Activated naive CD4-positive, alpha-beta T cell treated with anti-CD3 and anti-CD28 coated beads, Interleukin-2, amount 10 ng/mL, durations not matched to agents 7 days and 5 days (primary cell): ENCODE measurements at regions not wholly inside any gene's neighbourhood (a gene's known extent, or its start where the extent isn't known, plus 50 kb on each side); places are given as distances from the start of the nearest gene placed in this dataset.

Source experiments
- CTCF ChIA-PET: fragments of 350-600 bp; sonication (Branson Sonifier 250); formaldehyde crosslinking; loops from one replicate; lab custom pipeline; 2021; ENCODE audit warnings: antibody characterized with exemption; lab: Charles Lee
- DNase-seq: peaks from one replicate; pipeline ENCODE4 v3.0.0-alpha.2; 2020
- H3K27ac Mint-ChIP-seq: one replicate; pipeline ENCODE4 v1.8.0; 2021; ENCODE audit warnings: mild to moderate bottlenecking, moderate library complexity, mixed read lengths
- H3K27me3 Mint-ChIP-seq: one replicate; pipeline ENCODE4 v1.8.0; 2021; ENCODE audit warnings: mild to moderate bottlenecking, mixed read lengths
- H3K36me3 Mint-ChIP-seq: one replicate; pipeline ENCODE4 v1.8.0; 2021; ENCODE audit warnings: mixed read lengths
- H3K4me1 Mint-ChIP-seq: one replicate; pipeline ENCODE4 v1.8.0; 2021; ENCODE audit warnings: mixed read lengths
- H3K4me3 Mint-ChIP-seq: one replicate; pipeline ENCODE4 v1.8.0; 2021; ENCODE audit warnings: mild to moderate bottlenecking, moderate library complexity, mixed read lengths
- H3K9me3 Mint-ChIP-seq: one replicate; pipeline ENCODE4 v1.8.0; 2021; ENCODE audit warnings: mixed read lengths

- no peaks in the 10 kb centered on the region for H3K9me3 Mint-ChIP-seq
- no peaks in the 10 kb centered on the region for H3K4me1 Mint-ChIP-seq
- H3K27me3 Mint-ChIP-seq: no peaks in the 10 kb centered on the region
- H3K27ac Mint-ChIP-seq: no peak overlapping the region
- CTCF ChIA-PET: no interaction called here
- no peaks in the 10 kb centered on the region for H3K36me3 Mint-ChIP-seq
- no peak for DNase-seq
- H3K4me3 Mint-ChIP-seq: no peak overlapping the region
Measured at GRCh38 chr3:117719316-117719926, 1009.8 kb downstream of the TUSC7 start.

DNA sequence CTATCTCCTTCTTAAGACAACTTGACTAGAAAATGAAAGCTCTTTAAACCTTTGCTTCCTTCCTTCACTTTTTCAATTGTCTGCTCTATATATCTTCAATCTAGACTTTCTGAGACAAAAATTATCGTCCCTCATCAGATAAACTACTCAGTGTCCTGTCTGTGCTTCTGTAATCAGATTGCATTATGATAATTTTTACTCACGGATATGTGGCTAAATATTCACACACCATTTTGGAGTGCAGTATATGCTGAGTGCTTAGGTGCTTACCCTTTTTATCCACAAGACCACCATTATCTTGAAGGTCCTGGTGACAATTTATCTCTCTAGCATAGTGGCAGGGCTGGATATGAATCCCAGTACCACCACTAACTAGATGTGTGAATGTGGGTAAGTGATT is 1012.3 kb downstream of the TUSC7 start:
- no peak for DNase-seq
- no peak overlapping the region for H3K27ac Mint-ChIP-seq
- H3K27me3 Mint-ChIP-seq: no peaks in the 10 kb centered on the region
- no peaks in the 10 kb centered on the region for H3K9me3 Mint-ChIP-seq
- CTCF ChIA-PET: interaction anchor here (1.2 kb wide), 1 partner anchor 13 kb away, joined by 3 read pairs; no protein-coding TSS in a partner anchor
- no peak overlapping the region for H3K4me3 Mint-ChIP-seq
- H3K36me3 Mint-ChIP-seq: no peaks in the 10 kb centered on the region
- H3K4me1 Mint-ChIP-seq: no peaks in the 10 kb centered on the region

DNA sequence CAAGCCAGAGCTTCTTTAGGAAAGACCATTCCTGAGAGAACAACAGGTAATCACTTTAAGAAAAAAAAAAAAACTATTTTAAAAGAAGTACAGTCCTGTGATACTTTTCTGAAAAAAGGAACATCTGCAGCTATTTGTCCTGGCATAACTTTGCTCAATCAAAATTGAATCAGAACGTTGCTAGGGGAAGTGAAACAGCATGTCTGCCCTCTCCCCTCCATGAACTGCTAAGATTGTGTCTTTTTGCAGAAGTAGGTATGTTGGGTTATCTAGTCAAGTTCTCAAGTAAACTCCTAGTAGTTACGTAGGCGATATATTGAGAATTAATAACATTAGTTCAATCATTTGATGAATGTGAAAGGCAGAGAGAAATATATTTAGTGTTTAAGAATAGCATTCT is 1013.3 kb downstream of the TUSC7 start:
- H3K9me3 Mint-ChIP-seq: no peaks in the 10 kb centered on the region
- CTCF ChIA-PET: interaction anchor here (1.2 kb wide), 1 partner anchor 14 kb away, joined by 3 read pairs; no protein-coding TSS in a partner anchor
- H3K4me3 Mint-ChIP-seq: no peak overlapping the region
- no peak overlapping the region for H3K27ac Mint-ChIP-seq
- no peaks in the 10 kb centered on the region for H3K36me3 Mint-ChIP-seq
- no peaks in the 10 kb centered on the region for H3K4me1 Mint-ChIP-seq
- no peaks in the 10 kb centered on the region for H3K27me3 Mint-ChIP-seq
- DNase-seq: no peak

DNA sequence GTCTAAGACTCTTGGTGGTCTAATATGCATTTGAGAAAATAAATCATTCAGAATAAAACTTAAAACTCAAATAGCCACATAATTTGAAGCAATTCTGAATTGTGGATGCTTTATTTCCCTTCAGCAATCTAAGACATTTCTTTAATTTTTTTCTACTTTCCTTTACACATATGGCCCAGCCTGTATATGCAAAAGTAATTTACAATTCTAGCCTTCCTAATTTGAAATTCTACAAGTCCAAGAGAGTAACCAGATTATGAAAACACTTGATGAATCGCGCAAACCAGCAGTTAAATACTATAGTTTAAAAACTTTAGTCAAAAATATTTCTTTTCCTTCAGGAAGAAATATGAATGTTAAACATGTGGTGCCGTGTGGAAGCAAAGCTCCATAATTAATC is 1014.2 kb downstream of the TUSC7 start:
- no peaks in the 10 kb centered on the region for H3K4me1 Mint-ChIP-seq
- no peaks in the 10 kb centered on the region for H3K9me3 Mint-ChIP-seq
- CTCF ChIA-PET: no interaction called here
- no peak overlapping the region for H3K4me3 Mint-ChIP-seq
- no peak for DNase-seq
- no peak overlapping the region for H3K27ac Mint-ChIP-seq
- no peaks in the 10 kb centered on the region for H3K27me3 Mint-ChIP-seq
- no peaks in the 10 kb centered on the region for H3K36me3 Mint-ChIP-seq

GRCh38 chr3:117725314-117725713 is 1015.7 kb downstream of the TUSC7 start:
- H3K36me3 Mint-ChIP-seq: no peaks in the 10 kb centered on the region
- CTCF ChIA-PET: no interaction called here
- H3K4me1 Mint-ChIP-seq: no peaks in the 10 kb centered on the region
- H3K27ac Mint-ChIP-seq: no peak overlapping the region
- no peaks in the 10 kb centered on the region for H3K9me3 Mint-ChIP-seq
- no peak for DNase-seq
- no peaks in the 10 kb centered on the region for H3K27me3 Mint-ChIP-seq
- H3K4me3 Mint-ChIP-seq: no peak overlapping the region

GRCh38 chr3:117726776-117727175 is 1017.2 kb downstream of the TUSC7 start:
- Mint-ChIP-seq H3K9me3 (no peaks in the 10 kb centered on the region), H3K27me3 (no peaks in the 10 kb centered on the region), H3K27ac (no peak overlapping the region), H3K4me1 (no peaks in the 10 kb centered on the region), H3K4me3 (no peak overlapping the region), H3K36me3 (no peaks in the 10 kb centered on the region)
- DNase-seq: no peak
- CTCF ChIA-PET: no interaction called here

DNA sequence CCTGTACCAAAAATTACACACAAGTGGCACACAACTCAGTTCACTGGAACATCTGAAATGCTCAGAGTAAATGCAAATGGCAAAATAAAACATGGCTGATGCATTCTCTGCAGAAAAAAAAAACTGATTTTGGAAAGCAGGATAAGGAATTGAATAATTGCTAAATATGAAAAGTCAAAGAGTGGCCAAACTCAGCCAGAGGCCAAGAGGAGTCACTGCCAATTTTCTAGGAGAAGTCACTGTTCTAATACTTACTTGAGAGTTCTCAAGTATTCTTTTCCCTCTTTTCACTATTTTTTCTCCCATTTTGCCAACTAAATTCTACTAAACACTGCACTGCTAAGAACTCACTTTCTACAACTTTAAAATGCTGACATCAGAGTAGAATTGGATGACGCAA is 1018.6 kb downstream of the TUSC7 start:
- H3K27me3 Mint-ChIP-seq: no peaks in the 10 kb centered on the region
- no peak overlapping the region for H3K4me3 Mint-ChIP-seq
- no peak overlapping the region for H3K27ac Mint-ChIP-seq
- H3K9me3 Mint-ChIP-seq: no peaks in the 10 kb centered on the region
- DNase-seq: no peak
- no peaks in the 10 kb centered on the region for H3K4me1 Mint-ChIP-seq
- H3K36me3 Mint-ChIP-seq: no peaks in the 10 kb centered on the region
- CTCF ChIA-PET: no interaction called here

DNA sequence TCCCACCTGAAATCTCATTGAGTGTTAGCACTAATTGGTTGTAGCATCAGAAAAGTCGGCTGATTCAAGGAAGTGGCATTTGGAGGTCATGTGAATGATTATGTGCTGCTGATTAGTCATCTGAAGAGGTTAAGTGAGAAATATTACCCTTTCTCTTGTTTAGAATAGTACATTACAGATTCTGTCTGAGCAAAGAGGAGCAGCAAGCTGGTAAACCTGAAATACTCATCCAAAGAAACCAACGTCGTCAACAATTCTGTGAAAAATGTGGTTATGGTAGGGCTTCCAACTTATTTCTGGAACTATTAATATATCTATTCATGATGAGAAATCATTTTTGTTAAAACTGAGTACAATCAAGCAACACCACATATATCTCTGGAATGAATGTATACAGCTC is 1024.9 kb downstream of the TUSC7 start:
- H3K4me1 Mint-ChIP-seq: no peaks in the 10 kb centered on the region
- DNase-seq: no peak
- no peak overlapping the region for H3K4me3 Mint-ChIP-seq
- H3K36me3 Mint-ChIP-seq: no peaks in the 10 kb centered on the region
- peaks cover 4% of the 10 kb centered on the region for H3K9me3 Mint-ChIP-seq
- CTCF ChIA-PET: no interaction called here
- H3K27ac Mint-ChIP-seq: no peak overlapping the region
- no peaks in the 10 kb centered on the region for H3K27me3 Mint-ChIP-seq

GRCh38 chr3:117735481-117736101 is 1026.0 kb downstream of the TUSC7 start:
- H3K4me1 Mint-ChIP-seq: no peaks in the 10 kb centered on the region
- H3K27ac Mint-ChIP-seq: no peak overlapping the region
- H3K27me3 Mint-ChIP-seq: no peaks in the 10 kb centered on the region
- H3K9me3 Mint-ChIP-seq: peaks cover 4% of the 10 kb centered on the region
- DNase-seq: no peak
- CTCF ChIA-PET: no interaction called here
- H3K36me3 Mint-ChIP-seq: no peaks in the 10 kb centered on the region
- no peak overlapping the region for H3K4me3 Mint-ChIP-seq

GRCh38 chr3:117736846-117737245 is 1027.3 kb downstream of the TUSC7 start:
- Mint-ChIP-seq H3K27ac (no peak overlapping the region), H3K9me3 (peaks cover 4% of the 10 kb centered on the region), H3K4me3 (no peak overlapping the region), H3K36me3 (no peaks in the 10 kb centered on the region), H3K4me1 (no peaks in the 10 kb centered on the region), H3K27me3 (no peaks in the 10 kb centered on the region)
- CTCF ChIA-PET: no interaction called here
- DNase-seq: no peak

DNA sequence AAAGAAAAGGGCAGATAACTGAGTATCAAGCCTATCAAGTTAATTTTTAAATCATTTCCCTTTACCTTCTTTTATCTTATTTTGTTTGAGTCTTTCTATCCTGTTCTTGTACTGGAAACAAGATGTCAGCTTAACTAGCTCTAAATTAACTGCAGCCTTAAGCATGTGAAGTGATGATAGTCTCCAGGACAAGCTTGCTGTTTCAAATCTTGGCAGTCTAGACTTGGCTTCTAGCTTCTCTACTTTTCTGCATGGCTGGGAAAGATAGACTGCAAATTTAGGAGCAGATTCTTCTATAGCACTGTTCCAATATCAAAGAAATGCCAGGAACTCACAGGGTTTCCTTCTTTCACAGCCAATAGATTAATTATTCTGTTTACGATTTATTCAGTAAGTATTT is 1034.4 kb downstream of the TUSC7 start:
- Mint-ChIP-seq H3K36me3 (no peaks in the 10 kb centered on the region), H3K27ac (no peak overlapping the region), H3K4me3 (no peak overlapping the region), H3K27me3 (no peaks in the 10 kb centered on the region), H3K9me3 (no peaks in the 10 kb centered on the region), H3K4me1 (no peaks in the 10 kb centered on the region)
- CTCF ChIA-PET: no interaction called here
- no peak for DNase-seq

DNA sequence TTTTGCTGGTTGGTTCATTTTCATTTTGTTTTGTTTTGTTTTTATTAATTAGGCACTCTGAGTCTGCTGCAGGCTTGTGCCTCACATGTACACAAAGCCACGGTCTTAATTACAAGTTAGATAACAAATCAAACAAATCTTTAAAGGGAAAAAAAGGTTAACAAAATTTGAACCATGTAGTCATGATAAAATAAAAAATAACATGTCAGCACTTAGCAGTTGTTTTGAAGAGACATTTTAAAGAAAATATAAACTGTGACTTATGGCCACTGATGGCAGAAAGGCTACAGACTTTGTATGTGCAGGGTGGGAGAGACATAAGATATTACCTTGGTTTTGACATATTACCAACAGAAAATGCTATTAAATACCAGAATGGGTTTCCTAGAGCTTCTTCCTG is 1035.4 kb downstream of the TUSC7 start:
- H3K4me1 Mint-ChIP-seq: no peaks in the 10 kb centered on the region
- CTCF ChIA-PET: no interaction called here
- H3K4me3 Mint-ChIP-seq: no peak overlapping the region
- H3K27ac Mint-ChIP-seq: no peak overlapping the region
- H3K27me3 Mint-ChIP-seq: no peaks in the 10 kb centered on the region
- H3K36me3 Mint-ChIP-seq: no peaks in the 10 kb centered on the region
- DNase-seq: no peak
- no peaks in the 10 kb centered on the region for H3K9me3 Mint-ChIP-seq

- Mint-ChIP-seq H3K27ac (no peak overlapping the region), H3K27me3 (no peaks in the 10 kb centered on the region), H3K4me3 (no peak overlapping the region), H3K4me1 (no peaks in the 10 kb centered on the region), H3K36me3 (no peaks in the 10 kb centered on the region), H3K9me3 (no peaks in the 10 kb centered on the region)
- DNase-seq: no peak
- CTCF ChIA-PET: no interaction called here
Measured at GRCh38 chr3:117745516-117745915, 1035.9 kb downstream of the TUSC7 start.

GRCh38 chr3:117746066-117746465 is 1036.5 kb downstream of the TUSC7 start:
- Mint-ChIP-seq H3K27ac (no peak overlapping the region), H3K36me3 (no peaks in the 10 kb centered on the region), H3K9me3 (no peaks in the 10 kb centered on the region), H3K4me3 (no peak overlapping the region), H3K27me3 (no peaks in the 10 kb centered on the region), H3K4me1 (no peaks in the 10 kb centered on the region)
- CTCF ChIA-PET: no interaction called here
- DNase-seq: no peak

DNA sequence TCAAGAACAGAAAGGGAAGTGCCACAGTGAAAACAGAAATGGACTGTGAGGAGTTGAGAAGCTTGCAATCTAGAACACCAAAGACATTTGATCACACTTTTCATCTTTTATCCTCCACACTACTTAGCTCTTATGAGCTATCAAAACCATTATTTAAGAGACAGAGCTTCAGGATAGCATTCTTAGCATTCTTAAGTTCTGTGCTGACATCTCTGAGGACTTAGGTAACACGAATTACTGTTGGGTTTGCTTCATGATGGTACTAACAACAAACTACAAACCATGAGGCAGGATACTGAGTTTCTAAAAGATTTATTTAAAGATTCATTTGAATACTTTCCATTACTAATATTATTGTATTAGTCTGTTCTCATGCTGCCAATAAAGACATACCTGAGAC is 1038.6 kb downstream of the TUSC7 start:
- Mint-ChIP-seq H3K9me3 (no peaks in the 10 kb centered on the region), H3K4me3 (no peak overlapping the region), H3K27me3 (no peaks in the 10 kb centered on the region), H3K27ac (no peak overlapping the region), H3K4me1 (no peaks in the 10 kb centered on the region), H3K36me3 (no peaks in the 10 kb centered on the region)
- CTCF ChIA-PET: no interaction called here
- no peak for DNase-seq
